ENCODE measurements at regions not wholly inside any gene's neighbourhood (a gene's known extent, or its start where the extent isn't known, plus 50 kb on each side); places are given as distances from the start of the nearest gene placed in this dataset.
"Not testable (repeated sequence)": the region's sequence is repeated elsewhere in the genome, so short reads cannot be mapped to it uniquely, and the experiment has no call there.

DNA sequence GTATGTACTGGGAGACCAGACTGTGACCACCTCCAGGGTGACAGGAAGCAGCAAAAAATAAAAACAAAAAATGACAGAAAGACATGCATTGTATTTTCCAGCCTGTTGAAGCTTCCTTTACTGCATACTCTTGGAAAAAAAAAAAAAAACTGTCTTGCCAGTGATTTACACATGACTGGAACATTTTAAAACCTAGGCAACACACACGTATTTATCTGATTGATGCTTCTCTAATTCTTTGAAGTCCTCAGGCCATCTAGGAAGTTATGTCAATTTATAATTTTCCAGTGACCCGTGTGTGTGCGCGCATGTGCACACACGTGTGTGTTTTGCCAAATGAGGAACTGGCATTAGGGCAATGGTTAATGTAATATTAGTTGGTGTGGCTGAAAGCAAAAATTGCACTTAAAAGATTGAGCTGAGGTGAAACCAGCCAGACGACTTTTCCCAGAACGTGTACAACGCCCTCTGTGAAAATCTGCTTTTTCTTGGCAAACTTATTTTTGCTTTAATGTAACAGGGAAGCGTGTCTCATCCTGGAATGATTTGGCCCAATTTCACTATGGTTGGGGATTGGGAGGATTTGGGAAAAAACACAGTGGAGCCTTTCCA, 315.2 kb downstream of the TFAP2A start:
- H3K36me3 ChIP-seq, result no peaks in the 10 kb centered on the region
- no peaks in the 10 kb centered on the region for H3K9me3 ChIP-seq (replicated peaks)
- H3K4me3 ChIP-seq, result no peak overlapping the region
- no peaks in the 10 kb centered on the region for H3K27me3 ChIP-seq
- no peak for DNase-seq
- no peaks in the 10 kb centered on the region for H3K4me1 ChIP-seq
- no peak overlapping the region for H3K27ac ChIP-seq

DNA sequence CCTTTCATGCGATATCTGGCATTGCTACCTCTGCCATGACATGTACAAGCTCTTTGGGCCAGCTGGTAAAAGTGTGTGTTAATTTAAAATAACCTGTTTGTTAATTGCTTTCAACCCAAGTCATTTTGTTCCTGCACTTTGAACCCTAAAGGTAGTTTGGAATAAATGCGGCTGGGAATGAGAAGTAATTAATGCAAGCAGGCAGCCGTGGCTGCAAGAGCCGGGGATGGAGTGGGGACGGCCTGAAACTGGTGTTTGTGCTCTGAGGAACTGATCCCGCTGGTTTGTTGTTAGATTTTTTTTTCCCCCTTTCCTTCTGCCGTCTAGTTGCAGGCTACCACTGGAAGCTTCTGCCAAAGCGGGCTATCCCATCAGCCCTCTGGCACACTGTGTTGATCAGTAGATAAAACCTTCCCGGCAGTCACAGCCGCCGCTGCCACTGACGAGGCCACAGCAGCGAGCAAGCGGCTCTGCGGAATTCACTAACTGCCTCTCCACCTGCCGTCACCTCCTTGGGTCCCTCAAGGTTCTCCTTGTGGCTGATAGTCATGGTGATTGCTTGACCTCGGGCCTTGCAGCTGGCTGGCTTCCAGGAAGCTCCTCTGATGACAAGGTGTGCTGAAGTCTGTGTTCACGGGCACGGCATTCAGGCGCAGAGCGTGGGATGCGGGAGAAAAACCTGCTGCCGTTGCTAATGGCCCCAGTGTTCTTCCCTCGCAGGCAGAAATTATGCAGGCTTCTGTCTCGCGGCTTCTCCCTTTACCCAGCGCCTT, 315.9 kb downstream of the TFAP2A start:
- Histone ChIP-seq H3K4me3 (peak overlapping the region; percentile 28), H3K9me3 (replicated peaks) (no peaks in the 10 kb centered on the region)
- DNase-seq, result peak; percentile 16 to 21

DNA sequence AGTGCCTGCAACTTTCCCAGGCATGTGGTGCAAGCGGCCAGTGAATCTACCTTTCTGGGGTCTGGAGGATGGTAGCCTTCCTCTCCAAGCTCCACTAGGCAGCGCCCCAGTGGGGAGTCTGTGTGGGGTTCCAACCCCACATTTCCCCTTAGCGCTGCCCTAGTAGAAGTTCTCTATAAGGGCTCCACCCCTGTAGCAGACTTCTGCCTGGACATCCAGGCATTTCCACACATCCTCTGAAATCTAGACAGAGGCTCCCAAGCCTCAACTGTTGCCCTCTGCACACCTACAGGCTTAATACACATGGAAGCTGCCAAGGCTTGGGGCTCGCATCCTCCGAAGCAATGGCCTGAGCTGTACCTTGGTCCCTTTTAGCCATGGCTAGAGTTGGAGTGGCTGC, 321.6 kb downstream of the TFAP2A start:
- H3K36me3 ChIP-seq, result no peaks in the 10 kb centered on the region

More for the DNA sequence above, 315.9 kb downstream of the TFAP2A start:
- H3K36me3 ChIP-seq, result no peaks in the 10 kb centered on the region
- H3K27ac ChIP-seq, result no peak overlapping the region
- H3K27me3 ChIP-seq, result no peaks in the 10 kb centered on the region
- H3K4me1 ChIP-seq, result no peaks in the 10 kb centered on the region

DNA sequence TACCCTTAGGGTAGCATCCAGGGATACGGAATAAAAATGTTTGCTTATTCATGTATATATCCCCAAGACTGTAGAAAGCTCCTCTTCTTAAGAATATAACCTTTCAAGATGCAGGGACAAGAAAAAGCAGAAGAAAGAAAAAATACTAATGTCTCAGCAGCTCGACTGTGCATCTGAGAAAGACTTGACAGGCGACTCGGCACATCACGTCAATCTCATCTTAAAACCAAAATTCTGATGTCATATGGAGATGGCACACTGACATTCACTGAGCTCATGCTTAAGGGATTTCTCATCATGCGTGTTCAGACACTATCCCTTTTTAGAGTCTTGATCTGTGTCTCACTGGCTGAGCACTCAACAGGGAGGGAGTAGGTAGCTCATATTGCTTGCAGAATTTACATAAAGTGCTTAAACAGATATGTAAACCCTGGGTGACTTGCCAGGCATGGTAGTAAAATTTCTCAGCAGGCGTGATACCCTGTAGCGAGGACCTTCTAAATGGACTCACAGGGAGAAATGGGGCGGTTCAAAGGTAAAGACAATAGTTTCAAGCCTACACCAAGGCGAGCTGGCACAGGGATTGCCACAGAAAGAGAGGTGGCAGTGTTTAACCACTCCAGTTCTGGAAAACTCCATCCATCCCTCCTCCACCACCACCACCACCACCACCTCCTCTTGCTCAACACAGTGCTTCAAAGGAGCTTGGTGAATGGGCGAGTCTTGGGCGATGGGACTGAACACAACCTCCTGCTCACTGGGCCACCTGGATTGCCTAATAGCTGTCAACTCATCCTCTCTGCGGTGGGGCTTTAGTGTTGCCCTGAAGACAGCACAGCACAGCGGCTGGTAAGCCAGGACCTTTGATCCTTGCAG, 330.5 kb downstream of the TFAP2A start:
- Histone ChIP-seq H3K9me3 (replicated peaks) (no peaks in the 10 kb centered on the region), H3K4me3 (no peak overlapping the region), H3K27me3 (no peaks in the 10 kb centered on the region), H3K27ac (no peak overlapping the region), H3K4me1 (no peaks in the 10 kb centered on the region), H3K36me3 (no peaks in the 10 kb centered on the region)
- no peak for DNase-seq

More for the DNA sequence above, 321.6 kb downstream of the TFAP2A start:
- Histone ChIP-seq H3K27ac (no peak overlapping the region), H3K9me3 (replicated peaks) (no peaks in the 10 kb centered on the region), H3K4me1 (no peaks in the 10 kb centered on the region), H3K4me3 (no peak overlapping the region), H3K27me3 (no peaks in the 10 kb centered on the region)
- no peak for DNase-seq

DNA sequence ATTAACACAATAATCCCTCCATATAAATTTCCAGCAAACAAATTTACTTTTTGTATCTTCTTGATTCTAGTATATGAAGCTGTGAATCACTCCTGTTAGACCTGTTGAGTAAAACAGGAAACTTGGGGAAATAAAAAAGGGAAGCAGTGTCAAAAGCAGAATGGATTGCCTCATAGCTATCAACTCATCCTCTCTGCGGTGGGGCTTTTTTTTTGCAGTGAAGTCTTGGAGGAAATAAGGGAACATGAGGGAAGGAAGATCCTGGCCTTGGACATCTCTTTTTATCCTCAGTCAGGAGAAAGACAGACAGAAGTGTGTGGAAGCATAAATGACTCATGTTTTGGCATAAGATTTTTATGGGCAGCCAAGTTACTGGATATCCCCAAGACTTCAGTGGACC, 332.5 kb downstream of the TFAP2A start:
- no peaks in the 10 kb centered on the region for H3K9me3 ChIP-seq (replicated peaks)
- H3K4me3 ChIP-seq, result no peak overlapping the region
- no peaks in the 10 kb centered on the region for H3K4me1 ChIP-seq
- no peak overlapping the region for H3K27ac ChIP-seq
- no peaks in the 10 kb centered on the region for H3K27me3 ChIP-seq
- no peaks in the 10 kb centered on the region for H3K36me3 ChIP-seq
- no peak for DNase-seq

DNA sequence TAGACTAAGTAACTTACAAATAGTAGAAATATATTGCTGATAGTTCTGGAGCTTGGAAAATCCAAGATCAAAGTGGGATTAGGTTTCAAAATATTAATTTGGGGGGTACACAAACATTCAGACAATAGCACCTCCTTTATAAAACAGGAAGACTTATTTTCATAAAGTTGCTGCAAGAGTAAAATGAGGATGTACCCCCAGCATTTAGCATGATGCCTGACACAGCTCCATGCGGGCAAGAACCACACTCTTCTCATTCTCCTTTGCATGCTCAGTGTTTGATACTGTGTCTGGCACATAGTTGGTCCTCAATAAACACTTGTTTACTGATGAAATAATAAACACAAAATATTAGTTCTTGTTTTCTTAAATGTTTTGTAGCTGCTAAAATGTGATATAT, 332.9 kb downstream of the TFAP2A start:
- no peak overlapping the region for H3K4me3 ChIP-seq
- no peaks in the 10 kb centered on the region for H3K4me1 ChIP-seq
- H3K27me3 ChIP-seq, result no peaks in the 10 kb centered on the region
- H3K9me3 ChIP-seq (replicated peaks), result no peaks in the 10 kb centered on the region
- H3K36me3 ChIP-seq, result no peaks in the 10 kb centered on the region
- no peak for DNase-seq
- no peak overlapping the region for H3K27ac ChIP-seq

DNA sequence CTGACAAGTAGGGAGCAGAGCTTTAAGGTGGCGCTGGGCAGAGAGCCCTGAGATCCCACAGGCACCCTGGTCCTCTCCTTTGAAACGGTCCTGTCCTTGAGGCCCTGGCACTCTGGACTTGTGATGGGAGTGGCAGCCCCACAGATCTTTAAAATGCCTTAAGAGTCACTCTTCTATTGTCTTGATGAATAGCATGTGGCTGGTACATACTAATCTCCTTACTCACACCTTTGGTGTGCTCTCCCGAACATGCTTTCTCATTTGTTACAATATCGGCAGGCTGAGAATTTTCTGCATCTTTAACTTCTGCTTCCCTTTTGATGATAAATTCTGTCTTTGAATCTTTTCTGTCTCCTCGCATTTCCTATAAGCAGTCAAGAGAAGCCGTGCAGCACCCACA, 333.8 kb downstream of the TFAP2A start:
- H3K36me3 ChIP-seq, result no peaks in the 10 kb centered on the region
- H3K4me1 ChIP-seq, result no peaks in the 10 kb centered on the region
- DNase-seq, result no peak
- no peaks in the 10 kb centered on the region for H3K9me3 ChIP-seq (replicated peaks)
- no peak overlapping the region for H3K27ac ChIP-seq
- H3K4me3 ChIP-seq, result no peak overlapping the region
- H3K27me3 ChIP-seq, result no peaks in the 10 kb centered on the region

DNA sequence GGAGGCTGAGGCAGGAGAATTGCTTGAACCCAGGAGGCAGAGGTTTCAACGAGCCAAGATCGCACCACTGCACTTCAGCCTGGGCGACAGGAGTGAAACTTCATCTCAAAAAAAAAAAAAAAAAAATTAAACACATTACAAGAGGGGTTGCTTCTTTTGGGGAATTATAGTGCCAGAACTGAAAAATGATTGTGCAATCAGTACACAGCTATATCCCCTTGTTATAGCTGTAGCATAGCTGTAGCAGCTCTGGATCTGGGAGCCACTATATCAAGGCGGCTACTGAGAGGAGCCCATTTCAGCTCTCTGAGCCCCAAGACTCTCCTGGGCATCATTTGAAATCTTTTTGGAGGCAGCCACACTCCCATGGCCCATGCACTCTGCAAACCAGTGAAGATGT, 334.3 kb downstream of the TFAP2A start:
- no peaks in the 10 kb centered on the region for H3K9me3 ChIP-seq (replicated peaks)

DNA sequence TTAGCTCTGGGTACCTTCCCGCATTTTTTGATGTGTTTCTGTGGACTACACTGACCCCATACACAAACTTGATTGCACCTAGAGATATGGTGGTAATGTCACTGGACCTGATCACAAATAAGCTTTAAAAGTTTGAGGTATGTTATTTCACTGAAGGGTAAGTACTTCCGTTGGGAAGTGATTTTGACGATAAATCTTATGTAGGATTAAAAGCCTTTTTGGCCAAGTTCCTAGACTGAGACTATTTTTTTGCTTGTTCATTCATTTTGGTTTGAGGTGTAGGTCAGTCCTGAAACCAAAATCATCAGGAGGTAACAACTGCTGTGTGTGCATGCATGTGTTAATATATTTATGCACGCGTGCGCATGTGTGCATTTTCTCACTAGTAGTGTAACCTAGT, 336.3 kb downstream of the TFAP2A start:
- H3K27ac ChIP-seq, result no peak overlapping the region
- H3K36me3 ChIP-seq, result no peaks in the 10 kb centered on the region

More for the DNA sequence above, 334.3 kb downstream of the TFAP2A start:
- H3K4me3 ChIP-seq, result no peak overlapping the region
- no peaks in the 10 kb centered on the region for H3K27me3 ChIP-seq
- H3K27ac ChIP-seq, result no peak overlapping the region
- no peaks in the 10 kb centered on the region for H3K4me1 ChIP-seq
- H3K36me3 ChIP-seq, result no peaks in the 10 kb centered on the region
- DNase-seq, result no peak

DNA sequence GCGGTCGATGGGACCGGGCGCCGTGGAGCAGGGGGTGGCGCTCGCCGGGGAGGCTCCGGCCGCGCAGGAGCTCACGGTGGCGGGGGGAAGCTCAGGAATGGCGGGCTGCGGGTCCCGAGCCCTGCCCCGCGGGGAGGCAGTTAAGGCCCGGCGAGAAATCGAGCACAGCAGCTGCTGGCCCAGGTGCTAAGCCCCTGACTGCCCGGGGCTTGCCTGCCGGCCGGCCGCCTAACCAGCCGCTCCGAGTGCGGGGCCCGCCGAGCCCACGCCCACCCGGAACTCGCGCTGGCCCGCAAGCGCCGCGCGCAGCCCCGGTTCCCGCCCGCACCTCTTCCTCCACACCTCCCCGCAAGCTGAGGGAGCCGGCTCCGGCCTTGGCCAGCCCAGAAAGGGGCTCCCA, 340.1 kb downstream of the TFAP2A start:
- not testable (repeated sequence) for H3K27ac ChIP-seq, H3K4me1 ChIP-seq, H3K27me3 ChIP-seq

More for the DNA sequence above, 336.3 kb downstream of the TFAP2A start:
- no peak overlapping the region for H3K4me3 ChIP-seq
- no peak for DNase-seq
- no peaks in the 10 kb centered on the region for H3K9me3 ChIP-seq (replicated peaks)
- no peaks in the 10 kb centered on the region for H3K27me3 ChIP-seq
- H3K4me1 ChIP-seq, result no peaks in the 10 kb centered on the region

DNA sequence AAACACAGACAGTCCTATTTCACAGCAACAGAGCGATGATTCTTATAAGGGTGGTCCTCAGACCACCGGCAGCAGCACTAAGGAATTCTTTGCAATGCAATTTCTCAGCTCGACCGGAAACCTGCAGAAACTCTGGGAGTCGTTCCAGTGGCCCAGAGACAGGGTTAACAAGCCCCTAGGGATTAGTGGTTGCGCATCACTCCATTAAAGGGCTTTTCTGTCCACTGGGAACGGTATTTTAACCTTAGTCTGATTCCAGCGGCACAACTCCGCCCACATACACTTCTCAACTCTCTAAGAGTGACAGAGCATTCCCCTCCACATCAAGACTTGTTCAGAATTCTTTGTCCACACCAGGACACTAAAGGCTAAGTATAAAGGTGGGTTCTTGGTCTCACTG, 341.5 kb downstream of the TFAP2A start:
- Histone ChIP-seq H3K27me3 (no peaks in the 10 kb centered on the region), H3K36me3 (no peaks in the 10 kb centered on the region), H3K27ac (no peak overlapping the region), H3K4me1 (no peaks in the 10 kb centered on the region), H3K4me3 (no peak overlapping the region), H3K9me3 (replicated peaks) (no peaks in the 10 kb centered on the region)
- peak; percentile 8 to 30 for DNase-seq

More for the DNA sequence above, 340.1 kb downstream of the TFAP2A start:
- not testable (repeated sequence) for H3K36me3 ChIP-seq; H3K9me3 ChIP-seq (replicated peaks); H3K4me3 ChIP-seq; DNase-seq

DNA sequence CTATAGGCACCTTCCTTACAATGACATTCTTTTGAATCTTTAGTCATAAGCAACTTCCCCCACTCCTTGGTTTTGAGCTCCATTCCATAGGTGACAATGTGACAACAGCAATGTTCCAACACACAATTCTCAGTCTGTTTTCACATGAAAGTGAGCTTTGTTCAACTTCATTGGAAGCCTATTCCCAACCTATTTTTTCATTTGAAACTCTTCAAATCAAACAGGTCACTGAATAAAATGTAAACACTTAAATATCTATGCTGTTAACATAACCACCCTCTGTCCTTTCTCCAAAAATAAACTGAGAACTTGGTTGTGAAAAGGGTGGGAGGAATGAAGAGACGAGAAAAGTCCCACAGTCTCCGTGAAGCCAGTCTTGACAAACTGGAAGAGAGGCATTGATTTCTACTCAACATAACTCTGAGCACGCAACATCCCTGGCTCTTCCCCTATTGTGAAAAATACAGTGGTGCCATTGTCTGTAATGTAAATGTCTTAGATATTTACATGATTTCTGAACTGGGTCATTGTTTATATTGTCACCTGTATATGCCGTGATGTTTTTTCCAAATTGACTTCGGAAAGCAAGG, 343.1 kb downstream of the TFAP2A start:
- H3K4me3 ChIP-seq, result no peak overlapping the region
- no peak overlapping the region for H3K27ac ChIP-seq
- no peaks in the 10 kb centered on the region for H3K9me3 ChIP-seq (replicated peaks)
- no peak for DNase-seq
- no peaks in the 10 kb centered on the region for H3K4me1 ChIP-seq
- H3K27me3 ChIP-seq, result no peaks in the 10 kb centered on the region
- H3K36me3 ChIP-seq, result no peaks in the 10 kb centered on the region

DNA sequence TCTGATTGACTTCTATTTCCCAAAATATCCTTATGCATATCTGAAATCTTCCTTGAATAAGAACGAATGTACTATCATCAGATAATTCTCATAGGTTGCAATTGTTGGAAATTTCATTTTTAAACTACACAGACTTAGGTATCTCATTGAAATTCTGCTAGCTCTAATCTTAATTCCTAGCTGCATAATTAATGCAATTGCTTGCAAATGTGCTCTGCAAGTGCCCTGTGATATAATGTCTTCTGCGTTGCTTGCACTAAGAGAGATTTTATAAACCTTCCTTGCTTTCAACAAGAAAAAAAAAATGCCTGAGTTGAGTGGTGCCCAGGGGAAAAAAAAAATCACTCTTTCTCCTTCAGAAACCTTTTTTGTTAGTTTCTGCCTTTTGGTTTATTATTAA, 354.9 kb downstream of the TFAP2A start:
- no peaks in the 10 kb centered on the region for H3K27me3 ChIP-seq
- H3K27ac ChIP-seq, result no peak overlapping the region
- H3K4me1 ChIP-seq, result no peaks in the 10 kb centered on the region
- H3K9me3 ChIP-seq (replicated peaks), result no peaks in the 10 kb centered on the region
- no peak overlapping the region for H3K4me3 ChIP-seq
- DNase-seq, result no peak
- no peaks in the 10 kb centered on the region for H3K36me3 ChIP-seq

DNA sequence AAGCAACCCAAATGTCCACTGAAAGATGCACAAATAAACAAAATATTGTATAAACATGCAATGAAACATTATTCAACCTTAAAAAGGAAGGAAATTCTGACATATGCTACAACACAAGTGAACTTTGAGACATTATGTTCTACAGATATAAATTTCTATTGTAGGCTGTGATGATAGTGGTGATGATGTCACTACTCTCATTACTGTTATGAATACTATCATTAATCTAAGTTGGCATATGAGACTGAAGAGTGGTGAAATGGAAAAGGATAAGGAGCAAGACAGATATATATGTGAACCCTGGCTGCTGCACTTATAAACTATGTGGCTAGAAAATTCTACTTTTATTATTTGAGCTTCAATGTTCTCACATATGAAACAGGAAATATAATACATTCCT, 360.2 kb downstream of the TFAP2A start:
- Histone ChIP-seq H3K9me3 (replicated peaks) (no peaks in the 10 kb centered on the region), H3K27me3 (no peaks in the 10 kb centered on the region), H3K4me3 (no peak overlapping the region), H3K27ac (no peak overlapping the region), H3K36me3 (no peaks in the 10 kb centered on the region), H3K4me1 (0 out of 2 replicates have a peak, but pooled peaks cover 3% of the 10 kb centered on the region)
- no peak for DNase-seq

DNA sequence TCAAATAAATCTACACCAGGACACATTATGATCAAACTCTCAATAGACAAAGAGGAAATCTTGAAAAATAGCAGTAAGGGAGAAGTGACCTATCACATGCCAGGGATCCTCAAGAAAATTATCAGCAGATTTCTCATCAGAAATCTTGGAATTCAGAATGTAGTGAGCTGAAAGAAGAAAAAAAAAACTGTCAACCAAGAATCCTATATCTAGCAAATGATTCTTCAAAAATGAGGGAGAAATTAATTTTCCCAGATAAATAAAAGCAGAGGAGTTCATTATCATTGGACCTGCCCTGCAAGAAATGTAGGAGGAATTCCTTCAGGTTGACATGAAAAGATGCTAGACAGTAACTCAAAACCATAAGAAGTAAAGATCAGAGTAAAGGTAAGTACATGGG, 363.6 kb downstream of the TFAP2A start:
- no peaks in the 10 kb centered on the region for H3K27me3 ChIP-seq
- no peaks in the 10 kb centered on the region for H3K9me3 ChIP-seq (replicated peaks)
- H3K27ac ChIP-seq, result no peak overlapping the region
- H3K36me3 ChIP-seq, result no peaks in the 10 kb centered on the region
- 0 out of 2 replicates have a peak, but pooled peaks cover 3% of the 10 kb centered on the region for H3K4me1 ChIP-seq
- no peak for DNase-seq
- no peak overlapping the region for H3K4me3 ChIP-seq
